ENCODE measurements at regions not wholly inside any gene's neighbourhood (a gene's known extent, or its start where the extent isn't known, plus 50 kb on each side); places are given as distances from the start of the nearest gene placed in this dataset.

DNA sequence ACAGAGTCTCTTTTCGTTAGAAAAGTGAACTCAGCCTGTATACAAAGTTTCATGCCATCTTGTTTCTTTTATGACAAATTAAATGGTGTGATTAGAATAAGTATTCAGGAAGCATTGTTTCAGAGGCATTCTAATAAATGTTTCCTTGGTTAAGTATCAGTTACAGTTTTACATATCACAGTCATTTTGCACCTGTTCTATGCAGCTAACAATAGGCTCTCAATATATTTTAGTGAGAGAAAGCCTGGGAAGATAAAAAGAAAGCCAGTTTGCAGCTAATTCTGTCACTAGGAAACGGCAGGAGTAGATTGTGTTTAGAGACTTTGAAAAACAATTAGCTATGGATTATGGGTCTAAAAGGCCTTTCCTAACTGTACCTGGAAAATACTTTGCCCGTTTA lies 252.8 kb downstream of the ZIC1 start:
- TF ChIP-seq MXI1 (conservative IDR thresholded peaks at IDR 0.05; ENCODE audit: poor library complexity, severe bottlenecking) = no peak
- TF ChIP-seq EZH2 (IDR thresholded peaks at IDR 0.05; ENCODE audit: borderline replicate concordance, insufficient read depth, low read length, poor library complexity, severe bottlenecking) = no peak
- TF ChIP-seq RAD21 (conservative IDR thresholded peaks at IDR 0.05) = no peak

GRCh38 chr3:147662705-147663104 lies 253.5 kb downstream of the ZIC1 start:
- Histone ChIP-seq H3F3A (ENCODE audit: insufficient read depth, low read length, poor library complexity, severe bottlenecking) (no peaks in the 10 kb centered on the region), H3K9me2 (ENCODE audit: insufficient read depth, low read length) (no peaks in the 10 kb centered on the region), H3K4me3 (ENCODE audit: low read length) (no peak overlapping the region), H4K20me1 (ENCODE audit: insufficient read depth) (no peaks in the 10 kb centered on the region), H3K27me3 (ENCODE audit: insufficient read depth, low read depth, low read length) (no peaks in the 10 kb centered on the region), H3K79me2 (replicated peaks; ENCODE audit: insufficient read depth, low read length) (no peaks in the 10 kb centered on the region), H3K9me3 (ENCODE audit: low read length) (no peaks in the 10 kb centered on the region), H2AFZ (ENCODE audit: low read depth, low read length) (no peak overlapping the region), H3K36me3 (ENCODE audit: insufficient read depth, low read length) (no peaks in the 10 kb centered on the region), H3K9ac (ENCODE audit: low read length) (no peak overlapping the region), H3K4me2 (ENCODE audit: low read length) (no peak overlapping the region), H3K27ac (ENCODE audit: low read length) (no peak overlapping the region)
- TF ChIP-seq RAD21 (conservative IDR thresholded peaks at IDR 0.05) (no peak), SMC3 (conservative IDR thresholded peaks at IDR 0.05; ENCODE audit: poor library complexity) (no peak), MXI1 (conservative IDR thresholded peaks at IDR 0.05; ENCODE audit: poor library complexity, severe bottlenecking) (no peak), EZH2 (IDR thresholded peaks at IDR 0.05; ENCODE audit: borderline replicate concordance, insufficient read depth, low read length, poor library complexity, severe bottlenecking) (no peak), REST (IDR thresholded peaks at IDR 0.05; ENCODE audit: borderline replicate concordance) (no peak), POLR2AphosphoS5 (IDR thresholded peaks at IDR 0.05) (no peak)
- TF ChIP-seq, protein P1, sequence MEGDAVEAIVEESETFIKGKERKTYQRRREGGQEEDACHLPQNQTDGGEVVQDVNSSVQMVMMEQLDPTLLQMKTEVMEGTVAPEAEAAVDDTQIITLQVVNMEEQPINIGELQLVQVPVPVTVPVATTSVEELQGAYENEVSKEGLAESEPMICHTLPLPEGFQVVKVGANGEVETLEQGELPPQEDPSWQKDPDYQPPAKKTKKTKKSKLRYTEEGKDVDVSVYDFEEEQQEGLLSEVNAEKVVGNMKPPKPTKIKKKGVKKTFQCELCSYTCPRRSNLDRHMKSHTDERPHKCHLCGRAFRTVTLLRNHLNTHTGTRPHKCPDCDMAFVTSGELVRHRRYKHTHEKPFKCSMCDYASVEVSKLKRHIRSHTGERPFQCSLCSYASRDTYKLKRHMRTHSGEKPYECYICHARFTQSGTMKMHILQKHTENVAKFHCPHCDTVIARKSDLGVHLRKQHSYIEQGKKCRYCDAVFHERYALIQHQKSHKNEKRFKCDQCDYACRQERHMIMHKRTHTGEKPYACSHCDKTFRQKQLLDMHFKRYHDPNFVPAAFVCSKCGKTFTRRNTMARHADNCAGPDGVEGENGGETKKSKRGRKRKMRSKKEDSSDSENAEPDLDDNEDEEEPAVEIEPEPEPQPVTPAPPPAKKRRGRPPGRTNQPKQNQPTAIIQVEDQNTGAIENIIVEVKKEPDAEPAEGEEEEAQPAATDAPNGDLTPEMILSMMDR (IDR thresholded peaks at IDR 0.05; ENCODE audit: poor library complexity, severe bottlenecking) = no peak

More for the DNA sequence above, 252.8 kb downstream of the ZIC1 start:
- no peaks in the 10 kb centered on the region for H3K79me2 ChIP-seq (replicated peaks; ENCODE audit: insufficient read depth, low read length)
- no peaks in the 10 kb centered on the region for H3K9me2 ChIP-seq (ENCODE audit: insufficient read depth, low read length)
- H3K9me3 ChIP-seq (ENCODE audit: low read length) = no peaks in the 10 kb centered on the region
- H2AFZ ChIP-seq (ENCODE audit: low read depth, low read length) = no peak overlapping the region
- H3K9ac ChIP-seq (ENCODE audit: low read length) = no peak overlapping the region
- H3K27me3 ChIP-seq (ENCODE audit: insufficient read depth, low read depth, low read length) = no peaks in the 10 kb centered on the region
- no peaks in the 10 kb centered on the region for H4K20me1 ChIP-seq (ENCODE audit: insufficient read depth)
- no peaks in the 10 kb centered on the region for H3K36me3 ChIP-seq (ENCODE audit: insufficient read depth, low read length)
- no peak overlapping the region for H3K4me3 ChIP-seq (ENCODE audit: low read length)
- no peak overlapping the region for H3K27ac ChIP-seq (ENCODE audit: low read length)
- H3K4me2 ChIP-seq (ENCODE audit: low read length) = no peak overlapping the region
- H3F3A ChIP-seq (ENCODE audit: insufficient read depth, low read length, poor library complexity, severe bottlenecking) = no peaks in the 10 kb centered on the region

DNA sequence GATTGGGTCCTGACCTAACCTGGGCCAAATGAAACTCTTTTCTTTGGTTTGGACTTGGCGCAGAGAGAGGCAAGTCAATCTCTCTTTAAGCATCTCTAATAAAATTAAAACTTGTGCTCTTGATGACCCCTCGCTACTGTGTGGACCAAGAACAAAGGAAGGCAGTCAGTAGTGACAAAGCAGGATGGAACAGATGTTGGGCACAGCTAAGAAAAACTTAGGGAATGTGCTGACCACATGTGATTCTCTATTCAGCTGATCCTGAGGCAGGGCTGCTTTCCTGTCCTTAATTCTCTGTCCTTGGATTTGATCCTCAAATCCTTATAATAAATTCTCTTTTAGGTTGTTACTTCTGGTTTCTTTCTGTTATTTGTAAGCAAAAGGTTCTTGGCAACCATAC lies 259.9 kb downstream of the ZIC1 start:
- Histone ChIP-seq H3K27ac (ENCODE audit: low read length) (no peak overlapping the region), H4K20me1 (ENCODE audit: insufficient read depth) (no peaks in the 10 kb centered on the region)

More for the DNA sequence above, 259.9 kb downstream of the ZIC1 start:
- Histone ChIP-seq H2AFZ (ENCODE audit: low read depth, low read length) (no peak overlapping the region), H3K4me3 (ENCODE audit: low read length) (no peak overlapping the region), H3F3A (ENCODE audit: insufficient read depth, low read length, poor library complexity, severe bottlenecking) (no peaks in the 10 kb centered on the region), H3K9me3 (ENCODE audit: low read length) (no peaks in the 10 kb centered on the region), H3K9ac (ENCODE audit: low read length) (no peak overlapping the region), H3K4me2 (ENCODE audit: low read length) (no peak overlapping the region), H3K79me2 (replicated peaks; ENCODE audit: insufficient read depth, low read length) (no peaks in the 10 kb centered on the region), H3K27me3 (ENCODE audit: insufficient read depth, low read depth, low read length) (no peaks in the 10 kb centered on the region), H3K9me2 (ENCODE audit: insufficient read depth, low read length) (no peaks in the 10 kb centered on the region), H3K36me3 (ENCODE audit: insufficient read depth, low read length) (no peaks in the 10 kb centered on the region)
- TF ChIP-seq EP300 (conservative IDR thresholded peaks at IDR 0.05; ENCODE audit: poor library complexity, severe bottlenecking) = no peak
- no peak for TF ChIP-seq REST (IDR thresholded peaks at IDR 0.05; ENCODE audit: borderline replicate concordance)
- TF ChIP-seq SMC3 (conservative IDR thresholded peaks at IDR 0.05; ENCODE audit: poor library complexity) = no peak
- TF ChIP-seq EZH2 (IDR thresholded peaks at IDR 0.05; ENCODE audit: borderline replicate concordance, insufficient read depth, low read length, poor library complexity, severe bottlenecking) = no peak
- no peak for TF ChIP-seq MXI1 (conservative IDR thresholded peaks at IDR 0.05; ENCODE audit: poor library complexity, severe bottlenecking)
- TF ChIP-seq RAD21 (conservative IDR thresholded peaks at IDR 0.05) = no peak
- TF ChIP-seq POLR2AphosphoS5 (IDR thresholded peaks at IDR 0.05) = no peak
- TF ChIP-seq, protein P1 (IDR thresholded peaks at IDR 0.05; ENCODE audit: poor library complexity, severe bottlenecking) = no peak
- no peak for TF ChIP-seq TAF1 (IDR thresholded peaks at IDR 0.05; ENCODE audit: low read depth)
